Brain microvascular endothelial cell (primary cell): ENCODE measurements at regions not wholly inside any gene's neighbourhood (a gene's known extent, or its start where the extent isn't known, plus 50 kb on each side); places are given as distances from the start of the nearest gene placed in this dataset.

ENCODE experiments used
- DNase-seq: peaks from one replicate; pipeline ENCODE4 v3.0.0-alpha.2; 2020
- H3K27ac ChIP-seq: fragments of 250-450 bp; sonication (Bioruptor Pico); 2 replicates; pipeline ENCODE4 v1.5.1; 2020; ENCODE audit warnings: mild to moderate bottlenecking, moderate library complexity
- H3K27me3 ChIP-seq: fragments of 250-450 bp; sonication (Bioruptor Pico); replicated peaks from 2 replicates; pipeline ENCODE4 v1.5.1; 2020; ENCODE audit warnings: mild to moderate bottlenecking
- H3K36me3 ChIP-seq: fragments of 250-450 bp; sonication (Bioruptor Pico); replicated peaks from 2 replicates; pipeline ENCODE4 v1.5.1; 2020; ENCODE audit warnings: mild to moderate bottlenecking
- H3K4me3 ChIP-seq: 2 replicates; pipeline ENCODE4 v1.5.1; 2011; ENCODE audit warnings: low read depth, mild to moderate bottlenecking, control low read depth, low read length, moderate library complexity
- CTCF ChIP-seq: IDR thresholded peaks from 2 replicates; pipeline ENCODE4 v1.5.1; 2011; ENCODE audit warnings: low read depth, mild to moderate bottlenecking, moderate library complexity, low read length, control low read depth, inconsistent platforms; ENCODE audit errors: missing control alignments
- in situ Hi-C: cut with HindIII; loops from 2 replicates; pipeline ENCODE4 v1.10.0; 2017; ENCODE audit warnings: low sequenced_read_pairs, low pct_ligation_motif_present

- TF ChIP-seq CTCF, result no peak
- DNase-seq, result no peak
- in situ Hi-C loops, result no loop called here
- Histone ChIP-seq H3K27me3 (no peaks in the 10 kb centered on the region), H3K36me3 (no peaks in the 10 kb centered on the region), H3K27ac (no peak overlapping the region), H3K4me3 (no peak overlapping the region)
Measured at GRCh38 chr13:78238911-78239310, 320.3 kb upstream of the EDNRB start.

GRCh38 chr13:78228940-78229339 lies 310.3 kb upstream of the EDNRB start:
- Histone ChIP-seq H3K27me3 (no peaks in the 10 kb centered on the region), H3K27ac (no peak overlapping the region), H3K36me3 (no peaks in the 10 kb centered on the region), H3K4me3 (no peak overlapping the region)
- no peak for DNase-seq
- in situ Hi-C loops, result no loop called here
- TF ChIP-seq CTCF, result no peak

- Histone ChIP-seq H3K27ac (no peak overlapping the region), H3K4me3 (no peak overlapping the region), H3K36me3 (no peaks in the 10 kb centered on the region), H3K27me3 (no peaks in the 10 kb centered on the region)
- no peak for DNase-seq
- in situ Hi-C loops, result no loop called here
- no peak for TF ChIP-seq CTCF
Measured at GRCh38 chr13:78228211-78228610, 309.6 kb upstream of the EDNRB start.

GRCh38 chr13:78227709-78228108 lies 309.1 kb upstream of the EDNRB start:
- Histone ChIP-seq H3K4me3 (no peak overlapping the region), H3K27ac (no peak overlapping the region), H3K36me3 (no peaks in the 10 kb centered on the region), H3K27me3 (no peaks in the 10 kb centered on the region)
- in situ Hi-C loops, result no loop called here
- TF ChIP-seq CTCF, result no peak
- DNase-seq, result no peak

- no peaks in the 10 kb centered on the region for H3K36me3 ChIP-seq
- in situ Hi-C loops, result no loop called here
- TF ChIP-seq CTCF, result no peak
- no peak overlapping the region for H3K27ac ChIP-seq
- H3K27me3 ChIP-seq, result no peaks in the 10 kb centered on the region
- no peak overlapping the region for H3K4me3 ChIP-seq
- no peak for DNase-seq
Measured at GRCh38 chr13:78215458-78216108, 297.0 kb upstream of the EDNRB start.

GRCh38 chr13:78201411-78201810 lies 282.8 kb upstream of the EDNRB start:
- in situ Hi-C loops, result no loop called here
- TF ChIP-seq CTCF, result no peak
- H3K4me3 ChIP-seq, result no peak overlapping the region
- no peaks in the 10 kb centered on the region for H3K27me3 ChIP-seq
- no peak for DNase-seq
- no peaks in the 10 kb centered on the region for H3K36me3 ChIP-seq
- no peak overlapping the region for H3K27ac ChIP-seq
